ENCODE measurements at regions not wholly inside any gene's neighbourhood (a gene's known extent, or its start where the extent isn't known, plus 50 kb on each side); places are given as distances from the start of the nearest gene placed in this dataset.

GRCh38 chr3:191100516-191100915 is 98.5 kb upstream of the OSTN start:
- TF ChIP-seq POLR2A (IDR thresholded peaks at IDR 0.05; ENCODE audit: low read depth, low read length) (no peak), TAF1 (IDR thresholded peaks at IDR 0.05; ENCODE audit: borderline replicate concordance, low read depth, low read length) (no peak)

Data from GM12892 (cell line).